Endothelial cell of umbilical vein (primary cell): ENCODE measurements at regions not wholly inside any gene's neighbourhood (a gene's known extent, or its start where the extent isn't known, plus 50 kb on each side); places are given as distances from the start of the nearest gene placed in this dataset.

ENCODE experiments used
- CTCF ChIP-seq, 2 donors: IDR thresholded peaks; 1 replicate in 1 of 2; 2 replicates in 1 of 2; pipeline ENCODE4 v1.5.1; 2011; ENCODE audit warnings: low read length in 2 of 2, mild to moderate bottlenecking in 2 of 2, moderate library complexity in 2 of 2, control low read depth in 1 of 2, inconsistent platforms in 1 of 2, low read depth in 1 of 2; ENCODE audit not compliant: insufficient read depth in 1 of 2; ENCODE audit errors: extremely low read depth in 1 of 2
- EZH2 ChIP-seq: IDR thresholded peaks from 2 replicates; pipeline ENCODE4 v1.6.1; 2012; ENCODE audit warnings: borderline replicate concordance, low read depth, mild to moderate bottlenecking, moderate library complexity, low read length, inconsistent platforms; ENCODE audit not compliant: severe bottlenecking
- FOS ChIP-seq: IDR thresholded peaks from 2 replicates; pipeline ENCODE4 v1.6.1; 2011; ENCODE audit warnings: mild to moderate bottlenecking, low read length, moderate library complexity, borderline replicate concordance; ENCODE audit not compliant: insufficient read depth
- MAX ChIP-seq: IDR thresholded peaks from 2 replicates; pipeline ENCODE4 v1.6.1; 2011; ENCODE audit not compliant: insufficient read depth, insufficient read length
- MYC ChIP-seq: IDR thresholded peaks from one replicate; pipeline ENCODE4 v1.6.1; 2011; ENCODE audit warnings: mild to moderate bottlenecking, low read depth, low read length
- POLR2A ChIP-seq: IDR thresholded peaks from 2 replicates; pipeline ENCODE4 v1.6.1; 2012; ENCODE audit warnings: low read depth, mild to moderate bottlenecking, control low read depth, low read length
- POLR2AphosphoS5 ChIP-seq: IDR thresholded peaks from 2 replicates; pipeline ENCODE4 v1.6.1; 2012; ENCODE audit warnings: low read depth, mild to moderate bottlenecking, control low read depth, low read length, moderate library complexity; ENCODE audit not compliant: insufficient read depth

- no peak for TF ChIP-seq CTCF (IDR thresholded peaks at IDR 0.05; ENCODE audit: extremely low read depth in 1 of 2, insufficient read depth in 1 of 2, low read depth in 1 of 2, low read length in 2 of 2)
- no peak for TF ChIP-seq POLR2A
- no peak for TF ChIP-seq EZH2
- no peak for TF ChIP-seq MYC
- no peak for TF ChIP-seq POLR2AphosphoS5
- no peak for TF ChIP-seq FOS
- TF ChIP-seq MAX, result no peak
These were observed 81.2 kb upstream of the MAPRE2 start for GRCh38 chr18:34959989-34960388.
